Right atrium auricular region (tissue), 2 donors: ENCODE measurements at regions not wholly inside any gene's neighbourhood (a gene's known extent, or its start where the extent isn't known, plus 50 kb on each side); places are given as distances from the start of the nearest gene placed in this dataset.

Source experiments
- DNase-seq: peaks from one replicate; pipeline ENCODE4 v3.0.0-alpha.2; 2019; ENCODE audit warnings: low spot score
- H3K27ac ChIP-seq, 2 donors: fragments of 200-600 bp; sonication (generic); 1 replicate in 1 of 2; 2 replicates in 1 of 2; pipeline ENCODE4 v1.5.1; 2016 to 2019
- H3K27me3 ChIP-seq, 2 donors: fragments of 200-600 bp; sonication (generic); one replicate each; pipeline versions ENCODE4 v1.5.1 to v1.6.0; 2017 to 2019
- H3K36me3 ChIP-seq: fragments of 200-600 bp; sonication (generic); one replicate; pipeline ENCODE4 v1.5.1; 2016
- H3K4me1 ChIP-seq, 2 donors: fragments of 200-600 bp; sonication (generic); one replicate each; pipeline versions ENCODE4 v1.5.1 to v1.6.0; 2017 to 2019
- H3K4me3 ChIP-seq, 2 donors: fragments of 200-600 bp; sonication (generic); 1 replicate in 1 of 2; 2 replicates in 1 of 2; pipeline ENCODE4 v1.5.1; 2017 to 2019; ENCODE audit warnings: mild to moderate bottlenecking in 1 of 2, moderate library complexity in 1 of 2
- H3K9me3 ChIP-seq, 2 donors: fragments of 200-600 bp; sonication (generic); one replicate each; pipeline ENCODE4 v1.5.1; 2019
- TF ChIP-seq, protein P1 (sequence below), 2 donors: fragments of 200-600 bp; sonication (generic); IDR thresholded peaks; one replicate each; pipeline ENCODE4 v1.5.1; 2019; ENCODE audit warnings: antibody characterized with exemption in 2 of 2

DNA sequence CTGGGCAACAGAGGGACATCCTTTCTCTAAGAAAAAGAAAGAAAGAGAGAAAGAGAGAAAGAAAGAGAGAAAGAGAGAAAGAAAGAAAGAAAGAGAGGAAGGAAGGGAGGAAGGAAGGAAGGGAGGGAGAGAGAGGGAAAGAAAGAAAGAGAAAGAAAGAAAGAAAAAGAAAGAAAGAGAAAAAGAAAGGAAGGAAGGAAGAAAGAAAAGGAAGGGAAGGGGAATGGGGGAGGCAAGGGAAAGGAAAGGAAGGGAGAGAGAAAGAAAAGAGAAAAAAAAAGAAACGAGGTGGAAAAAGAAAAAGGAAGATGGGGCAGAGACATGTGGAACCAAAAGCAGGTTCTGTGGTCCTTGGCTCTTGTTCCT lies 82.9 kb upstream of the SMNDC1 start:
- no peak for DNase-seq
- Histone ChIP-seq H3K4me1 (no peaks in the 10 kb centered on the region), H3K9me3 (no peaks in the 10 kb centered on the region), H3K4me3 (no peak overlapping the region), H3K27ac (no peak overlapping the region), H3K36me3 (no peaks in the 10 kb centered on the region), H3K27me3 (no peaks in the 10 kb centered on the region)
- TF ChIP-seq, protein P1, sequence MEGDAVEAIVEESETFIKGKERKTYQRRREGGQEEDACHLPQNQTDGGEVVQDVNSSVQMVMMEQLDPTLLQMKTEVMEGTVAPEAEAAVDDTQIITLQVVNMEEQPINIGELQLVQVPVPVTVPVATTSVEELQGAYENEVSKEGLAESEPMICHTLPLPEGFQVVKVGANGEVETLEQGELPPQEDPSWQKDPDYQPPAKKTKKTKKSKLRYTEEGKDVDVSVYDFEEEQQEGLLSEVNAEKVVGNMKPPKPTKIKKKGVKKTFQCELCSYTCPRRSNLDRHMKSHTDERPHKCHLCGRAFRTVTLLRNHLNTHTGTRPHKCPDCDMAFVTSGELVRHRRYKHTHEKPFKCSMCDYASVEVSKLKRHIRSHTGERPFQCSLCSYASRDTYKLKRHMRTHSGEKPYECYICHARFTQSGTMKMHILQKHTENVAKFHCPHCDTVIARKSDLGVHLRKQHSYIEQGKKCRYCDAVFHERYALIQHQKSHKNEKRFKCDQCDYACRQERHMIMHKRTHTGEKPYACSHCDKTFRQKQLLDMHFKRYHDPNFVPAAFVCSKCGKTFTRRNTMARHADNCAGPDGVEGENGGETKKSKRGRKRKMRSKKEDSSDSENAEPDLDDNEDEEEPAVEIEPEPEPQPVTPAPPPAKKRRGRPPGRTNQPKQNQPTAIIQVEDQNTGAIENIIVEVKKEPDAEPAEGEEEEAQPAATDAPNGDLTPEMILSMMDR (IDR thresholded peaks at IDR 0.05), result no peak

DNA sequence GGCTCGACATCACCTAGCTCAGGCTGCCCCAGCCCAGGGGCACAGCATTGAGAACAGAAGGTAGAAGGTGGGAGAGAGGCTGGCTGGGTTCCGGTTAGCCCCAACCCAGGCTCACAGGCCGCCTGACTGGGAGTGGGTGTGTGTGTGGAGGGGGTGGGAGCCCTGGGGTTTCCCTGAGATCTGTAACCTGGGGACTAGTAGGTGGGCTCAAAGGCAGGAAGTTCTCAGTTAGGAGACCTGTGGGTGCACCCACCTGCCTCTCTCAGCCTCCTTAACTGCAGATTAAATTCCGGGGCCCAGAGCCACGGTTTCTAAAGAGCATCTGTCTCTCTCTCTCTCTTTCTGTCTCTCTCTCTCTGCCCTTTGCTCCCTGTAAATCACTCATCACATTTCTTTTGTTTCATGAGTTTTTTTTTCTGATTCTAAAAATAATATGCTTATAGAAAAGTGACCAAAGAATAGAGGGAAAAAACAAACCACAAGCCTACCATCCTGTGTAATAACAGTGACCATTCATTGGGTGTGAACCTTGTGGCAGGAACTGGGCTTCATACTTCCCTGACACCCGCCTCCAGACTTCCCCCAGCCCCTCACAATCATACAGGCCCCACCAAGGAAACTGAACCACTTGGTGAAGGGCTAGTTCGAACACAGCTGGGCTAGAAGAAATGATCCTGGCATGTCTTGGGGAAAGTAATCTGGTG lies 83.4 kb upstream of the SMNDC1 start:
- Histone ChIP-seq H3K27me3 (no peaks in the 10 kb centered on the region), H3K36me3 (no peaks in the 10 kb centered on the region), H3K4me1 (no peaks in the 10 kb centered on the region), H3K27ac (no peak overlapping the region), H3K4me3 (no peak overlapping the region), H3K9me3 (no peaks in the 10 kb centered on the region)
- DNase-seq, result no peak
- TF ChIP-seq, protein P1 (IDR thresholded peaks at IDR 0.05), result no peak

DNA sequence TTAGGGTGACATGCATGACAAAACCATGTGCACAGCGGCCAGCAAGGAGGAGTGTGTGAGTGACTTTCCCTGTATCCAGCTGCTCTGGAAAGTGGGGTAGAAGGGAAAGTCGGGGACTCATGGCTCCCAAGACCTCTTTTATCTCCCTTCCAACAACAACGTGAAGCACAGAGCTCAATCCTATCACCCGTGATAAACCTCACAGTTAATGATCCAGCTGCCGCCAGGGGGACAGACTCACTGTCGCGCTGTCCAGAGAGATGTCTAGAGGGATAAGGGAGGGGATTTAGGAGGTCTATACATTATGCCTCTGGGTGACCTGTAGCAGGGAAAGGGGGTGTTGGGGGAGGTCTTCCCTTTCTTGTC lies 84.0 kb upstream of the SMNDC1 start:
- Histone ChIP-seq H3K9me3 (no peaks in the 10 kb centered on the region), H3K36me3 (no peaks in the 10 kb centered on the region), H3K4me1 (no peaks in the 10 kb centered on the region), H3K27ac (no peak overlapping the region), H3K4me3 (no peak overlapping the region), H3K27me3 (no peaks in the 10 kb centered on the region)
- DNase-seq, result no peak
- TF ChIP-seq, protein P1 (IDR thresholded peaks at IDR 0.05), result no peak

DNA sequence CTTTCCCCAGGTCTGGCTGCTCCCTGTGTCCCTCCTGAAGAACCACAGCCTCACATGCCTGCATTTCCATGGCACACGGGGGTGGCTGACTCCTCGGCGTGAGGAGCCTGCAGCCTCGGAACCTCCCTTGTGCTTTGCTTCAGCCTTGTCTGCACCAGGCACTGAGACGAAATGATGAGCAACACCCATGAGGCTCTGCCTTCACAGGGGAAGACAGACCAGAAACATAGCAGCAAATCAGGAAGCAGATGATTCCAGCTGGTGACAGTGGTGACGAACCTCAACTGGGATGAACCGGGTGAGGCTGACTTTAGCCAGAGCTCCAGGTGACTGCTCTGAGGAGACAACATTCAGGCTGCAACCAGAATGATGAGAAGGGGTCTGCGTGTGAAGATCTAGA lies 84.5 kb upstream of the SMNDC1 start:
- no peak overlapping the region for H3K4me3 ChIP-seq
- no peaks in the 10 kb centered on the region for H3K4me1 ChIP-seq
- no peaks in the 10 kb centered on the region for H3K36me3 ChIP-seq
- TF ChIP-seq, protein P1 (IDR thresholded peaks at IDR 0.05), result no peak
- no peak overlapping the region for H3K27ac ChIP-seq
- no peaks in the 10 kb centered on the region for H3K9me3 ChIP-seq
- H3K27me3 ChIP-seq, result no peaks in the 10 kb centered on the region
- DNase-seq, result no peak

DNA sequence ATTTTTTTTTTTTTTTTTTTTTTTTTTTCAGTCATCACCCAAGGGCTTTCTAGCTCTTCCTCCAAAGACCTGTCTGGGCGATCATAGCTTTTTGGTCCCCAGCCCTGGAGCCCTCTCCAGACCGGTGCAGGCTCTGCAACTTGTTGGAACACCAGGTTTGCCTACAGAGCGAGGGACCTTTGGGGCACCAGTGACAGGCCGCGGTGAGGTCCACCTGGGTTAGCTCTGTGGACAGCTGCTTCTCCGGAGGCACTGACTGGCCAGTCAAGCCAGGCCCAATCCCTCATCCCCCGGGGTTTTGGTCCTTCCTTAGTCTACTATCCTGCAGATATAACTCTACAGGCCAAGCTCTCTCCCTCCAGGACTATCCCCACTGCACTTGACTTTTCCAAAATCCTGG lies 86.8 kb upstream of the SMNDC1 start:
- Histone ChIP-seq H3K4me3 (no peak overlapping the region), H3K27ac (no peak overlapping the region), H3K36me3 (no peaks in the 10 kb centered on the region), H3K4me1 (peaks cover 0 to 9% of the 10 kb centered on the region in 2 donors), H3K9me3 (no peaks in the 10 kb centered on the region), H3K27me3 (no peaks in the 10 kb centered on the region)
- TF ChIP-seq, protein P1 (IDR thresholded peaks at IDR 0.05), result no peak
- DNase-seq, result no peak

DNA sequence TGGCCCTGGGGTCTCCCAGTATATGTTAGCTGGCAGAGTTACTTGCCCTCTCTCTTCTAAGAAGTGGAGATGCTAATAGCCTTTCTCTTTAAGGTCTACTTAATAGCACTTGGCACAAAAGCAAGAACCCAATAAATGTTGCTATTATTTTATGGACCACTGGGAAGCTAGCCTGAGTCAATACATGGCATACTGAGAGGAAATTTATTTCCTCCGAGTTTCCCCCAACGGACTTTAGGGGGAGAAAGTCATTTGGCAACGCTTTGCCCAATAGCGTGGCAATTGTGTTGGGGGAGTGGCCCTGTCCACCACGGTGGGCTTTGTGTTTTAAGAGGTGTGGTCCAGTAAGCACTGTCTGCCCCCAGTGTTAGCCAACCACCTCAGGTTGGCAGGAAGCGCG lies 87.4 kb upstream of the SMNDC1 start:
- Histone ChIP-seq H3K4me3 (no peak overlapping the region), H3K4me1 (peaks cover 0 to 9% of the 10 kb centered on the region in 2 donors), H3K36me3 (no peaks in the 10 kb centered on the region), H3K27ac (no peak overlapping the region), H3K9me3 (no peaks in the 10 kb centered on the region), H3K27me3 (no peaks in the 10 kb centered on the region)
- no peak for DNase-seq
- TF ChIP-seq, protein P1 (IDR thresholded peaks at IDR 0.05), result no peak
